COLO829 (cell line): ENCODE measurements at regions not wholly inside any gene's neighbourhood (a gene's known extent, or its start where the extent isn't known, plus 50 kb on each side); places are given as distances from the start of the nearest gene placed in this dataset.
"Not testable (repeated sequence)": the region's sequence is repeated elsewhere in the genome, so short reads cannot be mapped to it uniquely, and the experiment has no call there.

Experiments used
- DNase-seq: peaks from one replicate; pipeline ENCODE4 v3.0.0; 2012; ENCODE audit warnings: low spot score

DNA sequence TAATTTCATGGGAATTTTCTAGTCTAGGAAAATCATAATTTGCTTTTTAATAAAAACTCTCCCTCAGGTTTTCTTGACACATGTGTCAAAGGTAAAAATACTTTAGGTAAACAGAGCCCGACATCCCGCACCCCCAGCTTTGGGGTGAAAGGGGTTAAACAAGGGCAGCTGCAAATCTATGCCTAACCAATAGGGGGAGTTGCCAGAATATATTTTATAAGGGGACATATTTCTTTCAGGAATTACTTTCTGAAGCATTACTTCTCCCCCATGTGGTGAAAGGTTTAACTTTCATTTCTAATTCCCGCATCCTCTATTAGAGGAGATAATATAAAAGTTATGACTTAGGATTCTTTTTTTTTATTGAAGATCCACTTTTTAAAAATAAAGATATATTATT lies 53.9 kb upstream of the HEPH start:
- DNase-seq, result peak; percentile 28

DNA sequence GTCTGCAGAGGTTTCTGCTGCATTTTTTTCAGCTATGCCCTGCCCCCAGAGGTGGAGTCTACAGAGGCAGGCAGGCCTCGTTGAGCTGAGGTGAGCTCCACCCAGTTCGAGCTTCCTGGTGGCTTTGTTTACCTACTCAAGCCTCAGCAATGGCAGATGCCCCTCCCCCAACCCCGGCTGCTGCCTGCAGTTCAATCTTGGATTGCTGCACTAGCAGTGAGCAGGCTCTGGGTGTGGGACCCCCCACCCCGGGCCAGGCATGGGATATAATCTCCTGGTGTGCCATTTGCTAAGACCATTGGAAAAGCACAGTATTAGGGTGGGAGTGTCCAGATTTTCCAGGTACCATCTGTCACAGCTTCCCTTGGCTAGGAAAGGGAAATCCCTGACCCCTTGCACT lies 56.2 kb upstream of the HEPH start:
- DNase-seq, result not testable (repeated sequence)

DNA sequence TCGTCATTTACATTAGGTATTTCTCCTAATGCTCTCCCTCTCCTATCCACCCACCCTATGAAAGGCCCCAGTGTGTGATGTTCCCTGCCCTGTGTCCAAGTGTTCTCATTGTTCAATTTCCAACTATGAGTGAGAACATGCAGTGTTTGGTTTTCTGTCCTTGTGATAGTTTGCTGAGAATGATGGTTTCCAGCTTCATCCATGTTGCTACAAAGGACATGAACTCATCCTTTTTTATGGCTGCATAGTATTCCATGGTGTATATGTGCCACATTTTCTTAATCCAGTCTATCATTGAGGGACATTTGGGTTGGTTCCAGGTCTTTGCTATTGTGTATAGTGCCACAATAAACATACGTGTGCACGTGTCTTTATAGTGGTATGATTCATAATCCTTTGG lies 61.6 kb upstream of the HEPH start:
- not testable (repeated sequence) for DNase-seq

DNA sequence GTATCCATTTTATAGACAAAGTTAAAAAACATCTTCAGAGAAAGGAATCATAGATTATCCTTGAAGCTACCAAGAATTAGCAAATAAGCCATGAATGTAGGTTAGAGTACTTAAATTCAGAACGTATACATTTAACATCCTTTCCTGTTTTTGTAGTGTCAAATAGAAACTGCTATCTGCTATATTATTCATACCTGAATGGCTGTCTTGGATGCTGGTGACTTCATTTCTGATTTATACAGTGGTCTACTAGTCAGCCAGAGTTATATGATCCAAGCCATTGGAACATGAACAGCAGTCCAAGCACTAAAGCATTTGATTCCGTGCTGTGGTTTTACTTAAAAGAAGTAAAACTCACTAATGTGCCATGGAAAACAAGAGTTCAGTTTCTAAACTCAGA lies 58.3 kb upstream of the VSIG4 start:
- no peak for DNase-seq

DNA sequence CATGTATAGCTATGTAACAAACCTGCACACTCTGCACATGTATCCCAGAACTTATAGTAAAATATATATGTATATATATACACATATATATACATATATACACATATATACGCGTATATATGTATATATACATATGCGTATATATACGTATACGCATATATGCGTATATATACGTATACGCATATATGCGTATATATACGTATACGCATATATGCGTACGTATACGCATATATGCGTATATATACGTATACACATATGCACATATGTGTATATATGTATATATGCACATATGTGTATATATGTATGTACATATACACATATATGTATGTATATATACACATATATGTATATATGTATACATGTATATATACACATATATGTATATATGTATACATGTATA lies 57.1 kb upstream of the VSIG4 start:
- DNase-seq, result not testable (repeated sequence)

DNA sequence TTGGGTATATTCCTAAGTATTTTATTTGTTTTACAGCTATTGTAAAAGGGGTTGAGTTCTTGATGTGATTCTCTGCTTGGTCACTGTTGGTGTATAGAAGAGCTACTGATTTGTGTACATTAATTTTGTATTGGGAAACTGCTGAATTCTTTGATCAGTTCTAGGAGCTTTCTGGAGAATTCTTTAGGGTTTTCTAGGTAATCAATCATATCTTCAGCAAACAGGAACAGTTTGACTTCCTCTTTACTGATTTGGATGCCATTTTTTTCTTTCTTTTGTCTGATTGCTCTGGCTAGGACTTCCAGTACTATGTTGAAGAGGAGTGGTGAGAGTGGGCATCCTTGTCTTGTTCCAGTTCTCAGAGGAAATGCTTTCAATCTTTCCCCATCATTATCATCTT lies 50.1 kb upstream of the VSIG4 start:
- not testable (repeated sequence) for DNase-seq
